ENCODE measurements at regions not wholly inside any gene's neighbourhood (a gene's known extent, or its start where the extent isn't known, plus 50 kb on each side); places are given as distances from the start of the nearest gene placed in this dataset.

GRCh38 chr6:135610192-135610591, 112.7 kb upstream of the AHI1 start (continued):
- TF ChIP-seq, protein P1, sequence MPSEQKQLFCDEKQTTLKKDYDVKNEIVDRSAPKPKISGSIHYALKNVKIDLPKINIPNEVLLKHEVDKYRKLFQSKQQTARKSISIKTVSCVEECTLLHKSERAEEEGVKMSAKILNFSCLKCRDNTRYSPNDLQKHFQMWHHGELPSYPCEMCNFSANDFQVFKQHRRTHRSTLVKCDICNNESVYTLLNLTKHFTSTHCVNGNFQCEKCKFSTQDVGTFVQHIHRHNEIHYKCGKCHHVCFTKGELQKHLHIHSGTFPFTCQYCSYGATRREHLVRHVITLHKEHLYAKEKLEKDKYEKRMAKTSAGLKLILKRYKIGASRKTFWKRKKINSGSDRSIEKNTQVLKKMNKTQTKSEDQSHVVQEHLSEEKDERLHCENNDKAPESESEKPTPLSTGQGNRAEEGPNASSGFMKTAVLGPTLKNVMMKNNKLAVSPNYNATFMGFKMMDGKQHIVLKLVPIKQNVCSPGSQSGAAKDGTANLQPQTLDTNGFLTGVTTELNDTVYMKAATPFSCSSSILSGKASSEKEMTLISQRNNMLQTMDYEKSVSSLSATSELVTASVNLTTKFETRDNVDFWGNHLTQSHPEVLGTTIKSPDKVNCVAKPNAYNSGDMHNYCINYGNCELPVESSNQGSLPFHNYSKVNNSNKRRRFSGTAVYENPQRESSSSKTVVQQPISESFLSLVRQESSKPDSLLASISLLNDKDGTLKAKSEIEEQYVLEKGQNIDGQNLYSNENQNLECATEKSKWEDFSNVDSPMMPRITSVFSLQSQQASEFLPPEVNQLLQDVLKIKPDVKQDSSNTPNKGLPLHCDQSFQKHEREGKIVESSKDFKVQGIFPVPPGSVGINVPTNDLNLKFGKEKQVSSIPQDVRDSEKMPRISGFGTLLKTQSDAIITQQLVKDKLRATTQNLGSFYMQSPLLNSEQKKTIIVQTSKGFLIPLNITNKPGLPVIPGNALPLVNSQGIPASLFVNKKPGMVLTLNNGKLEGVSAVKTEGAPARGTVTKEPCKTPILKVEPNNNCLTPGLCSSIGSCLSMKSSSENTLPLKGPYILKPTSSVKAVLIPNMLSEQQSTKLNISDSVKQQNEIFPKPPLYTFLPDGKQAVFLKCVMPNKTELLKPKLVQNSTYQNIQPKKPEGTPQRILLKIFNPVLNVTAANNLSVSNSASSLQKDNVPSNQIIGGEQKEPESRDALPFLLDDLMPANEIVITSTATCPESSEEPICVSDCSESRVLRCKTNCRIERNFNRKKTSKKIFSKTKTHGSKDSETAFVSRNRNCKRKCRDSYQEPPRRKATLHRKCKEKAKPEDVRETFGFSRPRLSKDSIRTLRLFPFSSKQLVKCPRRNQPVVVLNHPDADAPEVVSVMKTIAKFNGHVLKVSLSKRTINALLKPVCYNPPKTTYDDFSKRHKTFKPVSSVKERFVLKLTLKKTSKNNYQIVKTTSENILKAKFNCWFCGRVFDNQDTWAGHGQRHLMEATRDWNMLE (tag by site-specific recombination; conservative IDR thresholded peaks at IDR 0.05; ENCODE audit: low read depth): peak; percentile 78

DNA sequence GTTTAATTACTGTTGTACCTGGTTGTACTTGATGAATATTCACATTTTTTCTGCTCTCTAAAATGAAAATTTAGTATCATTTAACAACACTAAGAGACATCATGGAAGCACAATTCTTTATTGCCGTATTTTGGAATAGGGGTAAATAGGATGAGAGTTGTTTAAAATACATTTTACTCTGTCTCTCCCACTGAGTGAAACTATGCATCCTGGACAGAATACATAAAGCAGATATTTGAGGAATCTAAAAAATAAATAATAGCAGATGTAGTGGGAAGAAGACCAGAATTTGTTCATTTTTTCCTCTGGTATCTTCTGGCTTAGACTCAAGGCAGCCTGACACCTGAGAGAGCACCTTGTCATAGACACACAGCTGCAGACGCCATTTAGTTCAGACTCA, 119.1 kb upstream of the AHI1 start:
- Histone ChIP-seq H3K9me3 (ENCODE audit: control insufficient read depth, insufficient read depth, low read depth, low read length) (no peaks in the 10 kb centered on the region), H3K4me1 (ENCODE audit: control insufficient read depth, insufficient read depth, low read length) (no peaks in the 10 kb centered on the region), H3K36me3 (ENCODE audit: control insufficient read depth in 2 of 2, insufficient read depth in 1 of 2, low read length in 2 of 2) (no peaks in the 10 kb centered on the region), H3K4me3 (ENCODE audit: low read depth, low read length) (no peak overlapping the region), H3K27ac (ENCODE audit: extremely low read depth, low read depth, low read length) (no peak overlapping the region)
- POLR2A ChIA-PET: no interaction called here
- CTCF ChIA-PET: interaction anchor here (0.9 kb wide), 1 partner anchor 17 kb away, joined by 4 read pairs; no protein-coding TSS in a partner anchor
- TF ChIP-seq ZNF274 (IDR thresholded peaks at IDR 0.05; ENCODE audit: low read length) (no peak), ZNF274 (tag by site-specific recombination; IDR thresholded peaks at IDR 0.05; ENCODE audit: borderline replicate concordance) (no peak), ZNF10 (tag by site-specific recombination; IDR thresholded peaks at IDR 0.05) (no peak)

DNA sequence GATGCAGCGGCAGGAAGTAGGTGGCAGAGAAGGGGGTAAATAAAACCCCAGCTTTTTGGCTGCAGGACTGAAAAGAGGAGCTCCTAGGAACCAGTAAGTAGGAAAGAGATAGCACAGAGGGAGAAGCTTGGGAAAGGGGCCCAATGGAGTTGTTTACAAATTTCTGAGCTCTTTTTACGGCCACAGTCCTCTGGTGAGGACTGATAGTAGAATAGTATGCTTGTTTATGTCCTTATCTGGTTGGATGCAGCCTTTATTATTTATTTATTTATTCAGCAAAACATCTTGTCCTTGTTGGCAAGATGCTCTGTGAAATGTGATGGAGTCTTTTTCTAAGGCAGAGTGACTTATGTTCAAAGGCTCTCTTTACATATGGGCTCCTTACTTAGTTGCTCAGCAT, 119.7 kb upstream of the AHI1 start:
- CTCF ChIA-PET: interaction anchor here (0.9 to 1.2 kb wide), 2 partner anchors 17 to 81 kb away, joined by 3 to 4 read pairs; no protein-coding TSS in a partner anchor
- TF ChIP-seq, protein P2, sequence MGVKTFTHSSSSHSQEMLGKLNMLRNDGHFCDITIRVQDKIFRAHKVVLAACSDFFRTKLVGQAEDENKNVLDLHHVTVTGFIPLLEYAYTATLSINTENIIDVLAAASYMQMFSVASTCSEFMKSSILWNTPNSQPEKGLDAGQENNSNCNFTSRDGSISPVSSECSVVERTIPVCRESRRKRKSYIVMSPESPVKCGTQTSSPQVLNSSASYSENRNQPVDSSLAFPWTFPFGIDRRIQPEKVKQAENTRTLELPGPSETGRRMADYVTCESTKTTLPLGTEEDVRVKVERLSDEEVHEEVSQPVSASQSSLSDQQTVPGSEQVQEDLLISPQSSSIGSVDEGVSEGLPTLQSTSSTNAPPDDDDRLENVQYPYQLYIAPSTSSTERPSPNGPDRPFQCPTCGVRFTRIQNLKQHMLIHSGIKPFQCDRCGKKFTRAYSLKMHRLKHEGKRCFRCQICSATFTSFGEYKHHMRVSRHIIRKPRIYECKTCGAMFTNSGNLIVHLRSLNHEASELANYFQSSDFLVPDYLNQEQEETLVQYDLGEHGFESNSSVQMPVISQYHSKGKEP (tag by site-specific recombination; IDR thresholded peaks at IDR 0.05): no peak
- TF ChIP-seq ZNF664 (tag by site-specific recombination; IDR thresholded peaks at IDR 0.05) (no peak), ZBTB8A (tag by site-specific recombination; IDR thresholded peaks at IDR 0.05) (no peak), ZNF530 (tag by site-specific recombination; IDR thresholded peaks at IDR 0.05; ENCODE audit: low read depth) (no peak), ZNF394 (tag by site-specific recombination; IDR thresholded peaks at IDR 0.05; ENCODE audit: borderline replicate concordance) (no peak), ZNF221 (tag by site-specific recombination; IDR thresholded peaks at IDR 0.05; ENCODE audit: borderline replicate concordance) (no peak), ZFP3 (tag by site-specific recombination; IDR thresholded peaks at IDR 0.05; ENCODE audit: low read depth) (no peak), ATF2 (tag by site-specific recombination; IDR thresholded peaks at IDR 0.05; ENCODE audit: low read depth) (no peak), GLIS2 (tag by site-specific recombination; IDR thresholded peaks at IDR 0.05) (no peak), ZNF449 (tag by site-specific recombination; IDR thresholded peaks at IDR 0.05) (no peak), ZNF560 (tag by site-specific recombination; IDR thresholded peaks at IDR 0.05; ENCODE audit: borderline replicate concordance) (no peak), WT1 (tag by site-specific recombination; IDR thresholded peaks at IDR 0.05) (no peak), ZSCAN23 (tag by site-specific recombination; IDR thresholded peaks at IDR 0.05) (no peak), ZNF501 (tag by site-specific recombination; IDR thresholded peaks at IDR 0.05) (no peak), KLF9 (tag by site-specific recombination; IDR thresholded peaks at IDR 0.05; ENCODE audit: low read depth) (no peak), ZNF830 (tag by site-specific recombination; IDR thresholded peaks at IDR 0.05; ENCODE audit: low read depth) (no peak), YY1 (tag by site-specific recombination; IDR thresholded peaks at IDR 0.05) (no peak)
- Histone ChIP-seq H3K36me3 (ENCODE audit: control insufficient read depth in 2 of 2, insufficient read depth in 1 of 2, low read length in 2 of 2) (no peaks in the 10 kb centered on the region), H3K4me3 (ENCODE audit: low read depth, low read length) (no peak overlapping the region), H3K4me1 (ENCODE audit: control insufficient read depth, insufficient read depth, low read length) (no peaks in the 10 kb centered on the region), H3K9me3 (ENCODE audit: control insufficient read depth, insufficient read depth, low read depth, low read length) (no peaks in the 10 kb centered on the region), H3K27ac (ENCODE audit: extremely low read depth, low read depth, low read length) (no peak overlapping the region)
- POLR2A ChIA-PET: no interaction called here

Data from HEK293 (cell line).